ENCODE measurements at regions not wholly inside any gene's neighbourhood (a gene's known extent, or its start where the extent isn't known, plus 50 kb on each side); places are given as distances from the start of the nearest gene placed in this dataset.
A peak's percentile ranks its signal among the peaks of the same experiment; 100 is the strongest.
"Not testable (repeated sequence)": the region's sequence is repeated elsewhere in the genome, so short reads cannot be mapped to it uniquely, and the experiment has no call there.

DNA sequence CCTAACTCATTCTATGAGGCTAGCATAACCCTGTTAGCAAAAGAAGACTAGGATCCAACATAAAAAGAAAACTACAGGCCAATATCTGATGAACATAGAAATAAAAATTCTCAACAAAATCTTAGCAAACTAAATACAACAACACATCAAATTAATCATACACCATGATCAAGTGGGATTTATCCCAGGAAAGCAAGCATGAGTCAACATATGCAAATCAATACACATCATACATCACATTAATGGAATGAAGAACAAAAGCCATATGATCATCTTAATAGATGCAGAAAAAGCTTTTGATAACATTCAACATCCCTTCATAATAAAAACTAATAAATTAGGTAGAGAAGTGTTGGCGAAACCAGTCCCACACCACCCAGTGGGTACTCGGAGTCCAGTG lies 136.1 kb upstream of the MME start:
- no peaks in the 10 kb centered on the region for H3K27me3 ChIP-seq
- no peak overlapping the region for H3K4me3 ChIP-seq
- no peaks in the 10 kb centered on the region for H3K36me3 ChIP-seq
- no peaks in the 10 kb centered on the region for H3K9me3 ChIP-seq
- DNase-seq: no peak

- Histone ChIP-seq H3K9me3 (no peaks in the 10 kb centered on the region), H3K4me3 (no peak overlapping the region), H3K27me3 (no peaks in the 10 kb centered on the region), H3K36me3 (no peaks in the 10 kb centered on the region)
- DNase-seq: no peak
Observed at GRCh38 chr3:154942827-154943226, 137.3 kb upstream of the MME start.

DNA sequence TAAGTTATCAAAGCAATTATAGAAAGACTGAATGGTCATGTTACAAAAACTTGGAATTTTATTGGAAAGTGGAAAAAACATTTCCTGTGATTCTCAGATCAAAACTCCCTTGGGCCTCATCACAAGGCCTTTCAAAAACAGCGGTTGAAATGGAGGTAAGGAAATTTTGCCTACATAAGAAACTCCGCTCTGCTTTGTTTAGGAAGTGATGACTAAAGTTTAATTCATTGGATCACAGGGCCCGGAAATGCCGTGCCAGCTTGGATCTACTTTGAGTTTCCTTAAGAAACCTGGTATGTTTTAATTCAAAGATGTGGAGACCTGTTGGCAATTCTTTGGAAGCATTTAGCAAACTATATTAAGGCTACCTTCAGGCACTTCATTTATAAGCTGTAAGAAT lies 143.9 kb upstream of the MME start:
- no peaks in the 10 kb centered on the region for H3K9me3 ChIP-seq
- no peak overlapping the region for H3K4me3 ChIP-seq
- no peaks in the 10 kb centered on the region for H3K27me3 ChIP-seq
- DNase-seq: no peak
- H3K36me3 ChIP-seq: no peaks in the 10 kb centered on the region

DNA sequence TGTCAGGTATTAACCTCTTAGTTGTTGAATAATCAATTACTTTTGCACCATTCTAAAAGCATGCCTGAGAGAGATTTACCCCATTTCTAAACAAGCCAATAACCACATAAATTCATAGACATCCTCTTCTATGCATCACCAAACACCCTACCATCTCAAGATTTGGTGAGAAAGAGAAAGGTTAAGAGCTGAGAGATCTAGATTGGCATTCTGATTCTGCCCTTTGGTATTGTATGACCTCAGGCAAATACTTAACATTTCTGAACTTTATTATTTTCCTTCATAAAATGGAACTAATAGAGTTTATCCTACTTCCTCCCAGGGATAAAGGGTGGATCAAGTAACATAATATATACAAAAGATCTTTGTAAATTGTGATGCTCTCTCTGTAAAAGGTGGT lies 146.5 kb upstream of the MME start:
- Histone ChIP-seq H3K36me3 (no peaks in the 10 kb centered on the region), H3K4me3 (no peak overlapping the region), H3K9me3 (no peaks in the 10 kb centered on the region), H3K27me3 (no peaks in the 10 kb centered on the region)
- DNase-seq: no peak

DNA sequence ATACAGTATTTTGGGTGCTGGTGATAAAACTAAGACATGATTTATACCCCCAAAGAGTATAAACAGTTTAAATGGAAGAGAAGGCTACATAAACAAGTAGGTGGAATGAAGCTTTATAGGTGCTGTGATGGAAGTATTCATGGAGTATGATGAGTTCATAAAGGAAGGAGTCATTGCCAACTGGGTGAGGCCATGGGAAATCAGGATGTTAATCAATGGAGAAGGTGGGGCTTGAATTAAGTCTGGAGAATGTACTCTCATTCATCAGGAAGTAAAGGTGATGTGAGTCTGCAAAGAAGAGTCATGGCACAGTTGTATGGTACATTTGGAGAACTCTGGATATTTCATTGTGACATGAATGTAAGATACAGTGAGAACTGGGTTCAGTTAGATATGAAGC lies 147.5 kb upstream of the MME start:
- Histone ChIP-seq H3K27me3 (no peaks in the 10 kb centered on the region), H3K9me3 (no peaks in the 10 kb centered on the region), H3K36me3 (no peaks in the 10 kb centered on the region)

DNA sequence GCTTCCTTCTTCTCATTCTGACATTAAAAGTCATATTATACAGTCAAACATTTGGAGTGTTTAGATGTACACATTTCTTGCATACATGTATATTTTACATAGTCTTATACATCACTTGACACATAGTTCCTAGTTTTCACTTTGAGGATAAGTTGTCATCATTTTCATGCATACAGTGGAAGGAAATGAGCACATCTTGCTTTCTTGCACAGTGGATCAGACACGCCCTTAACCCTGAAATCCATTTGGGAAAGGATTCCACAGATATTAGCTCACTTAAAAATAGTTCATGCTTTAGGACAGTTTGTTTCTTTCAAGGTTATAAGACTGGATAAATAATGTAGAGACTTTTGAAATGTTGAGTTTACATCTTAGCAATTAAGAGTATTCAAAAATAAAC lies 148.6 kb upstream of the MME start:
- Histone ChIP-seq H3K27me3 (no peaks in the 10 kb centered on the region), H3K4me3 (no peak overlapping the region), H3K36me3 (no peaks in the 10 kb centered on the region), H3K9me3 (no peaks in the 10 kb centered on the region)
- DNase-seq: no peak

More for the DNA sequence above, 147.5 kb upstream of the MME start:
- H3K4me3 ChIP-seq: no peak overlapping the region
- no peak for DNase-seq

GRCh38 chr3:154926721-154927120 lies 153.4 kb upstream of the MME start:
- no peak for DNase-seq
- no peaks in the 10 kb centered on the region for H3K27me3 ChIP-seq
- no peak overlapping the region for H3K4me3 ChIP-seq
- no peaks in the 10 kb centered on the region for H3K36me3 ChIP-seq
- H3K9me3 ChIP-seq: no peaks in the 10 kb centered on the region

DNA sequence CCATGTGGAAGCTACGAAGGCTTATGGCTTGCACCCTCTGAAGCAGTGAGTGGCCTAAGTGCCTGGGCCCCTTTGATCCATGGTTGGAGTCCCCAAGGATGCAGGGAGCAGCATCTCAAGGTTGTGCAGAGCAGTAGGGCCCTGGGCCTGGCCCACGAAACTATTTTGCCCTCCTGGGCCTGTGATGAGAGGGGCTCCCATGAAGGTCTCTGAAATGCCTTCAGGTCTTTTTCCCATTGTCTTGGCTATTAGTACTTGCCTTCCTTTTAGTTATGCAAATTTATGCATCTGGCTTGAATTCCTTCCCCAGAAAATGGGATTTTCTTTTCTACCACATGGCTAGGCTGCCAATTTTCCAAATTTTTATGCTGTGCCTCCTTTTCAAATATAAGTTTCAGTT lies 158.8 kb upstream of the MME start:
- H3K27me3 ChIP-seq: no peaks in the 10 kb centered on the region
- no peaks in the 10 kb centered on the region for H3K9me3 ChIP-seq
- no peaks in the 10 kb centered on the region for H3K36me3 ChIP-seq
- DNase-seq: no peak
- H3K4me3 ChIP-seq: no peak overlapping the region

- Histone ChIP-seq H3K9me3 (no peaks in the 10 kb centered on the region; the same call in 1 of the 2 replicates), H3K4me3 (no peak overlapping the region), H3K36me3 (no peaks in the 10 kb centered on the region), H3K27me3 (no peaks in the 10 kb centered on the region)
- DNase-seq: no peak
Observed at GRCh38 chr3:154919226-154919625, 160.9 kb upstream of the MME start.

DNA sequence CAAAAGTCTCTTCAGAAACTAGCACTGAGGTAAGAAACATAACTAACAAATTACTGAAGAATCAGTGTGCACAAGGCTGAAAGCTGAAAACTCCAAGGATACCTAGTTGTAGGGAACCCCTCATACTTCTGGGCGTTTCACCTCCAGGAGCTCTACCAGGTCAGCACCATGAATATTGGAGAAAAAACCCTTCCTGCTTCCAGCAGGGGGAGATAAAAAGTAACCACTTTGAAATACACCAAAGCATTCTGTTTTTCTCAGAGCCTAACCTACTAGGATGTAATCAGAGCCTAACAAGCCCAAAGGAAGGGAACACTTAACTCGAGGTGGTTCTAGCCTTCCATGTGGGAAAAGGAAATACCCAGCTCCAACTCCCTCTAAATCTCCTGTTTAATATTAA lies 175.8 kb upstream of the MME start:
- DNase-seq: no peak
- Histone ChIP-seq H3K27me3 (no peaks in the 10 kb centered on the region), H3K9me3 (no peaks in the 10 kb centered on the region), H3K36me3 (no peaks in the 10 kb centered on the region), H3K4me3 (no peak overlapping the region)

- H3K27me3 ChIP-seq, H3K4me3 ChIP-seq, H3K36me3 ChIP-seq, H3K9me3 ChIP-seq, DNase-seq: not testable (repeated sequence)
Observed at GRCh38 chr3:154902495-154902894, 177.6 kb upstream of the MME start.

DNA sequence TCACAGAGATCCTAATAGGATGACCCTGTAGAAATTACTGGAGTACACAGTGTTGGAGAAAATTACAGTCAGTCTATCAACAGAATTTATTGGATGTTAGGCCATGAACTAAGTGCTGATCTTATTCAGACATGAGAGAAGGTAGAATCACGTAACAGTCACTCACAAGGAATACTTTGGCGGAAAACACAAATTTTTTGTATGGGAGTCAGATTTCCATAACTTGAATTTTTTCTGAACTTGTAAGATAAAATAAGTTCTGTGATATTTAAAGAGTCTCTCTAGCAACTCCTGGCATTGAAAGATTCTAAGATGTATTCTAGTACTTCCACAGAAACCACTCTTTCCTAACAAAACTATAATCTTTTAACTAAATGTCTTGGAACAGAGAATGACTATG lies 178.8 kb upstream of the MME start:
- no peak for DNase-seq

DNA sequence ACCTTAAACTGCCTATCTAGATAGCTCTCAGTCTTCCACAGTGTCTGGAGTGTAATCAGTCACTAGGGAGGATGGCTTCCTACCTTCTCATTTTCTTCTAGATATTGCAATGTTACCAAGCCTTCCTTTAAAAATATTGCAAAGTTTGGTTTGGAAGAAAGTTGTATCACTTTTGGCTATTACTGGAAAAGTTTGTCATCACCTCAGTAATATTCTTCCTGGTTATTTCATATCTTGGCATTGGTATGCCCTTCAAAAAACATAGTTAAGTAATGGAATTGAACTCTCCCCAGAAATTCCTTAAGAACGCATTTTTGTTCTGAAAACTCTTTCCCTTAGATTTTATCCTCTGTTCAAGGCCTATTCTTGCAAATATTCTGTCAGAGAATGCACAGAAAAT lies 179.3 kb upstream of the MME start:
- Histone ChIP-seq H3K36me3 (no peaks in the 10 kb centered on the region), H3K9me3 (no peaks in the 10 kb centered on the region), H3K4me3 (no peak overlapping the region), H3K27me3 (no peaks in the 10 kb centered on the region)
- no peak for DNase-seq

More for the DNA sequence above, 178.8 kb upstream of the MME start:
- Histone ChIP-seq H3K27me3 (no peaks in the 10 kb centered on the region), H3K4me3 (no peak overlapping the region), H3K9me3 (no peaks in the 10 kb centered on the region), H3K36me3 (no peaks in the 10 kb centered on the region)

- no peak for DNase-seq
- no peak overlapping the region for H3K4me3 ChIP-seq
- no peaks in the 10 kb centered on the region for H3K9me3 ChIP-seq
- no peaks in the 10 kb centered on the region for H3K27me3 ChIP-seq
- H3K36me3 ChIP-seq: no peaks in the 10 kb centered on the region
Observed at GRCh38 chr3:154898916-154899315, 181.2 kb upstream of the MME start.

DNA sequence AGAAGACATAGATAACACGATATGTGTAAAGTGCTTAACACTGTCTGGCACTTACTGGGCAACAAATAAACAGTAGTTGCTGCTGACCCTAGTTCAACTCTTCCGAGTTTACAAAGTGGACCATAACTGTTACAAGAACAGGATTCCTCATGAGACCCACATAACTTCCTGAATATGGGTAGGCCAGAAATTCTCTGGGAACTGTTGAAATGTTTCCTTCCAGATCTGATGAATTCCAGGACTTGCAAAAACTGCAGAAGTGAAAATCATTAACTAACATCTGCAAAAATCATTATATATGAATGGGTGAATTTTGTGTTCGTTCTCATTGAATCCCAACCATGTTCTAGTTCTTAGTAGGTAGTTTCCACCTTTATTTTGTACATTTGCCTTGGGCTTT lies 181.7 kb upstream of the MME start:
- Histone ChIP-seq H3K36me3 (no peaks in the 10 kb centered on the region), H3K27me3 (no peaks in the 10 kb centered on the region), H3K9me3 (no peaks in the 10 kb centered on the region), H3K4me3 (no peak overlapping the region)
- DNase-seq: no peak

- H3K4me3 ChIP-seq: no peak overlapping the region
- peaks cover under 1% of the 10 kb centered on the region; the same call in 1 of the 2 replicates for H3K9me3 ChIP-seq
- no peaks in the 10 kb centered on the region for H3K36me3 ChIP-seq
- no peaks in the 10 kb centered on the region for H3K27me3 ChIP-seq
- DNase-seq: no peak
Observed at GRCh38 chr3:154893813-154894212, 186.3 kb upstream of the MME start.

DNA sequence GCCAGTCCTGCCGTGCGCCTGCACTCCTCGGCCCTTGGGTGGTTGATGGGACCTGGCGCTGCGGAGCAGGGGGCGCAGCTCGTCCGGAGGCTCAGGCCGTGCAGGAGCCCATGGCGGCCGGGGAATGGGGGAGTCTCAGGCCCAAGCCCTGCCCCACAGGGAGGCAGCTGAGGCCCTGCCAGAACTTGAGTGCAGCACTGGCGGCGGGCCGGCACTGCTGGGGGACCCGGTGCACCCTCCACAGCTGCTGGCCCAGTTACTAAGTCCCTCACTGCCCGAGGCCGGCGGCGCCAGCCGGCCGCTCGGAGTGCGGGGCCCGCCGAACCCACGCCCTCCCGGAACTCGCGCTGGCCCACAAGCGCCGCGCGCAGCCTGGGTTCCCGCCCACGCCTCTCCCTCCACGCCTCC lies 190.9 kb upstream of the MME start:
- H3K36me3 ChIP-seq: no peaks in the 10 kb centered on the region
- peaks cover 4% of the 10 kb centered on the region for H3K9me3 ChIP-seq
- H3K4me3 ChIP-seq: no peak overlapping the region
- no peak for DNase-seq
- H3K27me3 ChIP-seq: no peaks in the 10 kb centered on the region

- no peak for DNase-seq
- Histone ChIP-seq H3K36me3 (no peaks in the 10 kb centered on the region), H3K9me3 (peaks cover 8% of the 10 kb centered on the region), H3K27me3 (no peaks in the 10 kb centered on the region), H3K4me3 (no peak overlapping the region)
Observed at GRCh38 chr3:154887869-154888268, 192.2 kb upstream of the MME start.

DNA sequence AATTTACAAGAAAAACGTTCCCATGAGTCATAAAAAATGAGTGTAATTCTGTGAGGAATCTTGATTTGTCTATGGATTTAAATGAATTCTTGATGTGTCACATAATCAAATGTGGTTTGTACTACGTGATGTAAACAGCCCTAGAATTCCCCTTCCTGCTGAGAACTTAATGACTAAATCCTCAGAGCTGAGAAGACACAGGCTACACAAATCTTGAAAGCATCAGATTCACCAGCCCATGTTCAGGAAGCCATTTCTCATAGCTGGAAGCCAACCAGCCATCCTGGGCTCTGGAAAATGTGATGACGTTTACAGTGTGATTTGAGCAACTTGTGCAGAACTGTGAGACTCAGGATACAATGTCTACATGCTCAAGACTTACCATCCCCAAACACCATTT lies 193.7 kb upstream of the MME start:
- peaks cover 10% of the 10 kb centered on the region for H3K9me3 ChIP-seq
- H3K4me3 ChIP-seq: no peak overlapping the region
- H3K27me3 ChIP-seq: no peaks in the 10 kb centered on the region
- peak; percentile 88 for DNase-seq
- no peaks in the 10 kb centered on the region for H3K36me3 ChIP-seq
